ENCODE measurements at regions not wholly inside any gene's neighbourhood (a gene's known extent, or its start where the extent isn't known, plus 50 kb on each side); places are given as distances from the start of the nearest gene placed in this dataset.
"Not testable (repeated sequence)": the region's sequence is repeated elsewhere in the genome, so short reads cannot be mapped to it uniquely, and the experiment has no call there.

DNA sequence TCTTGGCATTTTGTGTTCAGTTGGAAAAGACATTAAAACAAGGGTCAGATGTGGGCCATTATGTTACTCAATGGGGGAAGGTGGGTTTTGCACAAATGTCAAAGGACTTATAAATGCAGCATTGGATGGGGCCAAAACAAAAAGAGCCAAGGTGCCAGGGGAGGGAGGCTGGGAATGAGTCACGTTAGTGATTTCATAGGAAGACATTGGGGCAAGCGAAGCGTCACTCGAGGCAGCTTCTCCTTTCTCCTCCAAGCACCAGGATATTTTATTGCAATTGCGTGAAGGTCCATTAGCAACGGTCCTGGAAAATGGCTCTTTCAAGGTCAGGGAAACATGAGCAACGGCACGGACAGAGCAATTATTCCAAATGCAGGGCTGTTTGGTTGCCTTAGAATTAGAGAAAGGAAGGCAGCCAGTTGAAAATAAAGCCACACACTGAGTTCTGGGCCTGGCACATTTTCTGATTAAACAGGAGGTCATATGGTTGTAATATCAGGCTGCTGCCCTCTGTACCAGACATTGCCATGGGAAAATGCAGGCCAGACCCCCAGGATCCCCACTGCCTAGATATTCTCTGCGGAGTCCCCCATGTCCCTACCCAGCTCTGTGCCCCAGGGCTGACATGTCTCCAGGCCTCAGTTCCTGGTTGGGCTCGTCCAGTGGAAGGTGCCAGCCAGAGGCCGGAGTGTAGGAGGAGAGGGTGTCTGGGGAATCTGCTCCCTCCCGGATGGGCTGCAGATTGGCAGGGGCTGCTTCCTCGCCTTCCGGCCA is 63.3 kb upstream of the NANOS1 start:
- no peak for DNase-seq (ENCODE audit: low read depth)

DNA sequence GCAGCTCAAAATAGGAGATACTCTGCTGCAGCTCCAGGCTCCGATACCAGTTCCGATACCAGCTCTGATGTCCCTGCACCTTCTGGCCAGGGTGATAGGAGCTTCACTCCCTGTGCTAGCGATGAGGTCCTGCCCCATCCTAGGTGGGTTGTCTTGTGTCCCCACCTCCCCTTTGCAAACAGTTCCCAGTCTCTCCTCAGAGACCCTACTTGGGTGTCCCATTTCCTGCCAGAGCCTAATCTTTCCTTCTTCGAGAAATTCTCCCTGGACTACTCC is 62.7 kb upstream of the NANOS1 start:
- no peak for DNase-seq (ENCODE audit: low read depth)

DNA sequence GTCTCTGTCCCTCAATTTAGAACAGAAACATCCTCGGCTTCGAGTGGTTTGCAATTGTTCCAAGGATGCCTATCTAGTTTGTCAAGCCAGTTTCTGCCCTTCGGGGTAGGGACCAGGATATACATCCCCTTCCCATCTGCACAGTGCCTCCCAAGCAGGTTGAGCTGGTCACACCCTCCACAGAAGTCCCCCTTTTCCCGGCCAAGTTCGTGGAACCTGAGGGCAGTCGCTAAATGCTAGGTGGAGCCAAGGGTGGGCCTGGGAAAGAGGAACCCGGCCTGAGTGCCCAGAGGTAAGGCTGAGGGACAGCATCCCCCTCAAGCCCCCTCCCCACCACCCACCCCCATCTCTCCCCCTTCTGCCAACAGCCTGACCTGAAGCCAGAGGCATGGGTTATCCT is 62.4 kb upstream of the NANOS1 start:
- no peak for DNase-seq (ENCODE audit: low read depth)

DNA sequence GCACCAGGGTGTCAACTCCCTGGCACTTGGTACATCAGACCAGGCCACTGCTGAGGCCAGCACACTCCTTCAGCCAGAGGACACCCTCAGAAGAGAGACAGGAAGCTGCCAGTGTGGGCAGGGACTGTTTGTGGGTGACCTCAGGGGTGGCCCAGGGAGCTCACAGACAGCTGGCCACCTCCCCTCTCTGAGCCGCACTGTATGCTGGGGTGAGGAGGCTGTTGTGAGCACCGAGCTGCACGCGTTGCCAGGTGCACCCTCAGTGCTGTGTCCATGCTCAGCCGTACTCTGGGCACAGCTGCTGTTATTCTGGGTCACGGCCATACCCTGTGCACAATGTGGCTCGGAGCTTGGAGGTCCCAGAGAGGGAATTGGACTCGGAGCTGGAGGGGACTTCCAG is 61.5 kb upstream of the NANOS1 start:
- DNase-seq (ENCODE audit: low read depth): no peak

DNA sequence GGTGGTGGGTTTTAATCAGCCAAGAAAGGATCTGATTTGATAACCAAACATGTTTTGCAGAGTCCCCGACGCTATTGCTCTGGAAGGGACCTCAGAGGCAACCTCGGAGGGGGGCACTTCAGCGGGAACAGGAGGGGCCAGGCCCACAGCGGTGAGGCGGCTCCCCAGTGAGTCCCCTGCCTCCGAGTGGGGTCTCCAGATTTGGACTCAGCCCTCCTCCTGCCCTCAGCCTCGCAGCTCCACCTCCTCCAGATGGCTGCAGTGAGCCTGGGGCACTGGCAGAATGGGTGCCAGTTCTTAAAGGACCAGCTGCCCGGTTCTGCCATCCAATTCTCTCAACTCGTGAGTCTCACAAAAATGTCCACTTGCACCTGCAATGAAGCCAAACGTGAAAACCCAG is 61.0 kb upstream of the NANOS1 start:
- DNase-seq (ENCODE audit: low read depth): no peak

DNA sequence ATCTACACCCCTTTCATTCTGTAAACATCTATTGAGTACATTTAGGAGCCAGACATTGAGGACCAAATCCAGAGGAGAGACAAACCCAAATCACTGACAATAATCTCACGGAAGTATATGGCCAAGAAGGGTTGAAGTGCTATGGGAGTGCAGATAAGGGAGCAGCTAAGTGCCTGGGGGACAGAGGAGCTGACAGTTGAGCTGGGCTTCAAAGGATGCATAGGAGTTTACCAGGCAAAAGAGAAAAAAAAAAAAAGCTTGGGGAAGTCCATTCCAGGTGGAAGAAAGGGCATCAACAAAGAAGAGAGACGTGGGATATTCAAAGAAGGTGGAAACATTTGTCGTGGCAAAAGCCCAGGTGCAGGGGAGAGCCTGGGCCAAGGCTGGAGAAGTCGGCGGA is 60.5 kb upstream of the NANOS1 start:
- no peak for DNase-seq (ENCODE audit: low read depth)

DNA sequence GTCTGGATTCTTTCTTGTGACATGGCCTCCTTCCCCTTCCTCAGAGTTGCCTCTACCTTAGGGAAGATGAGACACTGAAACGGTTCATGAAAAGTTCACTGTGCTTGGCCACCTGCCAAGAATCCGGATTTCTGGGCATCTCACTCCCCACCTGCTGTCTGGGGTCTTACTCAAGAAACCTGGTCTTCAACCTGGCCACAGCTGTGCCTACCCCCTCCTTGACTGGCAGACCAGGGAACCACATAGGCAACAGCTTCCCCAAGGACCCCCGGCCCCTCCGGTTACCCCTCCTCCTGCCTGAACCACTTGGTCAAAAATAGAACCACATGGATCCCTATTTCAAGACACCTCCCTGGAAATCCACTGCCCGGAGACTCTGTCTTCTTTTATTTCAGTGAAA is 58.7 kb upstream of the NANOS1 start:
- no peak for DNase-seq (ENCODE audit: low read depth)

DNA sequence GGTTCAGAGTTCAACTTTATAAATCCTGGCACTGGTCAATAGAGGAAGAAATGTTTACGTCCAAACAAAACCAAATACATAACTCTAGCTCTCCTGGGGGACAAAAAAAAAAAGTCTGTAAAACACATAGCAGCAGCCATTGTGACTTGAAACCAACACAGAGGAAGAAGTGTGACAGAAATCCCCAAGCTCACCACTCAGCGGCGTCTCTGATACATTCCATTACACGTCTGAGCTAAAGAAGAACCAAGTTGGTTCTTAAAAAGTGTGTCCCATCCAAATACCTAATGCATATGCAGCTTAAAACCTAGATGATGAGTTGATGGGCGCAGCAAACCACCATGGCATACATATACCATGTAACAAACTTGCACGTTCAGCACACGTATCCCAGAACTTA is 58.3 kb upstream of the NANOS1 start:
- DNase-seq (ENCODE audit: low read depth): no peak

DNA sequence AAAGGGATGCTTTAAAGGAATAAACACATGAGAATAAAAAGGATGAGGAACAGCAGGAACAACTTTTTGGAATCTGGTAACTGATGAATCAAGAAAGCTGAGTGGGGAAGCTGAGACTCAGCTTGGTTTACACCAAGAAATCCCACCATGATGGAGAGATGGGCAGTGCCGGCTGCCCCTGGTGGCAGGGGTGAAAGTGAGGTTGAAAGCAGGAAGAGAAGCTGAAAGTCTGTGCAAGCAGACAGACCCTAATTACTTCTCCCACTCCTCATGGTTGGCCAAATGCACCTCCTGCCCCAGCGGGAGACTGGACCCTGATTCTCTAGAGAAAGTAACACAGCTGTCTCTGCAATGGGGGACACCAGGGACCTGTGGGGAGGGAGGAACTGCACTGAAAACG is 57.6 kb upstream of the NANOS1 start:
- no peak for DNase-seq (ENCODE audit: low read depth)

DNA sequence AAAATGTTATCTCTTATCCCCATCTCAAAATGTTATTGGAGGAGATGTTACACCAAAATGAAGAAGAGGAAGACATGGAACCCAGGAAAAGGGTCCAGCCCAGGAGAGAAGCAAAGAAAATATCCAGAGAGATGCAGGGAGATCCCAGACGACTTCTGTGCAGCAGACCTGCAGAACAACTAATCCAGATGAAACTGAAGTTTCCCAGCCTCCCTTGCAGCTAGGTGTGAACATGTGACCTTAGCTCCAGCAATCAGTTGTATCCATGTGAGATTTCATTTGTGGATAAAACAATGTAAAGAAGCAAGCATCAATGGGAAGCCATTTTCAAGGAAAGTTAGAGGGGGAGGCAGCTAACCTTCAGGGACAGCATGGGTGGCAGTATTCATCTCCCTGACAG is 55.8 kb upstream of the NANOS1 start:
- no peak for DNase-seq (ENCODE audit: low read depth)

DNA sequence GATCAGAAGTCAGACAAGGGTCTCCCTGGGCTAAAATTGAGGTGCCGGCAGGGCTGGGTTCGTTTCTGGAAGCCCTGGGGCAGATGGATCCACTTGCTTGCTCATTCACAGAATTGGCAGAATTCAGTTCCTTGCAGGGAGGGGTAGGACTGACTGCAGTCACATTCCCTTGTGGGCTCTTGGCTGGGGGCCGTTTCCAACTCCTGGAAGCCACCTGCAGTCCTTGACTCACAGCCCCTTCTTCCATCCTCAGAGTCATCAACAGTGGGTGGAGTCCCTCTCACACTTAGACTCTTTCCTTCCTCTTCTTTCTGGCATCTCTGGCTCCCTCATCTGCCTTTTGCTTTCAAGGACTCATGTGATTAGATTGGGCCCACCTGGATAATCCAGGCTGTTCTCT is 54.6 kb upstream of the NANOS1 start:
- no peak for DNase-seq (ENCODE audit: low read depth)

DNA sequence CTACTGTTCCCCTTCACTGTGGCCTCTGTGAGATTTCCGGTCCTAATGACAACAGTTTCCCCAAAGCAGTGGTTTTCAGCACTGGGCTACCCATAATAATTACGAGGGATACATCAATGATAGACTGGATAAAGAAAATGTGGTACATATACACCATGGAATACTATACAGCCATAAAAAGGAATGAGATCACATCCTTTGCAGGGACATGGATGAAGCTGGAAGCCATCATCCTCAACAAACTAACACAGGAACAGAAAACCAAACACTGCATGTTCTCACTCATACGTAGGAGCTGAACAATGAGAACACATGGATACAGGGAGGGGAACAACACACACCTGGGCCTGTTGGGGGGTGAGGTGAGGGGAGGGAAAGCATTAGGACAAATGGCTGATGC is 53.3 kb upstream of the NANOS1 start:
- not testable (repeated sequence) for DNase-seq (ENCODE audit: low read depth)

DNA sequence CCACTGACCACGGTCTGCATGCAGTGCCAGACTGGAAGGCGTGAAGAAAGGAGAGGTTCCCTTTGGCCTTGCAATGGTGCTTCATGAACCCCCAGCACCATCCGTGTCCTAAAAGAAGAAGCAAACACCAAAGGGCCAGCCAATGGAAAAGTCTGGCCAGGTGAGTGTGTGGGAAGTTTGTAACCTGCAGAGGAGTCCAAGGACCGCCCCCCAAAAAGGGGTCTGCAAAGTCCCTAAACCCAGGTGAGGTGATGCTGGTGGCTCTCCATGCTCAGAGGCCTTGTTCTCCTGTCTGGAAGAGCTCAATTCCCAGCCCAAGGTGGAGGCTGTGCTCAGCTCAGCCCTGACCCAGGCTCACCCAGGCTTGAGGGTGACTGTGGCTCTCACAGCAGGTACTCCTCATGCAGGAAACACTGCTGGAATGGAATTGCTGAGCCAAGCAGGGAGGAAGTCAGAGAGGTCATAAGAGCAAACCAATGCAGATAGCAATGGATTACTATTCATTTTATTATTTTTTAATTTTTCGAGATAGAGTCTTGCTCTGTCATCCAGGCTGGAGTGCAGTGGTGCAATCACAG is 52.4 kb upstream of the NANOS1 start:
- DNase-seq (ENCODE audit: low read depth): no peak

DNA sequence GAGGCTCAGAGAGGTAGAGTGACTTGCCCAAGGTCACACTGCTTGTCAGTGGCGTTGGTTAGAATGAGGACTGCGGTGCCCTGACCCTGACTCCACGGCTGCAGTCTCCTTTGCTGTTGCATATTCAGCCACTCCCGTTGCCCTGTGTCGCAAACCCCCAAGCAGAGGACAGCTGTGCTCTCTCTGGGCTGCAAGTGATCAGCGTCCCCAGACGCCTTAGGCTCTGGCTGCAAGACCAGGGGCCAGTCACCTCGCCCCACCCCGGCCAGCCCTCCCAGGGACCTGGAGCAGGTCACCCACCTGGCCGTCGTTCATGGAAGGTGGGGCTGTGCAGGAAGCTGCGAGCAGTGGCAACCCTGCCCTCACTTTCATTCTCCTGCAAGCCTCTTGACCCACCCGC is 51.7 kb upstream of the NANOS1 start:
- no peak for DNase-seq (ENCODE audit: low read depth)

DNA sequence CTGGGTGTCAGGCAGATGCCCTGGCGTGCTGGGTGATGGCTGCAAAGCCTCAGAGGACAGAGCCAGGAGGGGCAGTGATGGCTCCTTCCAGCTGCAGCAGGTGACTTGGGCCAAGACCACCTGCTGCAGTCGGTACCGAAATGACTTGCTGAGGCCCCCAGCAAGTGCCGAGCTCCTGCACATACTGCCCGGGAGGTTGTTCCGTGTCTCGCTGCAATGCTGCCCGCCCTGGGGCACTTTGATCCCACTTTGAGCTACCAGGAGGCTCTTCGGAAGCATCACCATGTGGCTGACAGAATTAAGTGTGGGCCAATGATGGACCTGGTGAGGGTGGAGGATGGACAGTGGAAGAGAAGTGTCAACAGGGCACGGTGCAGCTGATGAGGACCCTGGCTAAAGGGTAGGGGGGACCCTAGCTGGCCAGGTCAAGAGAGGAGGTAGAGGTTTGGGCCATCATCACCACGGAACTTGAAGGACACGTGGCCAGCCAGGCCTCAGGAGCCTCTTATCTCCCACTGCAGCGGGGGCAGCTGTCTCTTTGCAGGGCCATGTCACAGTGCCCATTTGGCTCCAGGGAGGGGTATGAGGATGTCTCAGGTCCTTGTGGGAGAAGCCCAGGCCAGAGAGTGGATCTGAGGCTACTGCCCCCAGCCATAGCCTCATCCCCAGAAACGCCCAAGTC is 51.1 kb upstream of the NANOS1 start:
- no peak for DNase-seq (ENCODE audit: low read depth)

DNA sequence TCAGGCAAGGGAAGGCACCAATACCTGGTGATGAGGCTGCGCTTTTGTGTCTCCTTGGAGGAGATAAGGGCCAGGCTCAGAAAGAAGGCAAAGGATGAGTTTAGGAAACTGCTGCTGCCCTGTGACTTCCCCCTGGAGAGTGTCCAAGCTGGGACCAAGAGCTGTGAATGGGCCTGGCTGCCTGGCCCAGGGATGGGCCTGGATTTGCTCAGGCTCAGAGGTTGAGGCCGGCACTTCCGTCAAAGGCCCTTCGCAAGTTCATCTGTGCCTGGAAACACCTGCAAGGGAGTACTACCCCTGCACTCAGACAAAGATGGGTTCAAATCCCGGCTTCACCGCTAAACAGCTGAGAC is 50.5 kb upstream of the NANOS1 start:
- no peak for DNase-seq (ENCODE audit: low read depth)

DNA sequence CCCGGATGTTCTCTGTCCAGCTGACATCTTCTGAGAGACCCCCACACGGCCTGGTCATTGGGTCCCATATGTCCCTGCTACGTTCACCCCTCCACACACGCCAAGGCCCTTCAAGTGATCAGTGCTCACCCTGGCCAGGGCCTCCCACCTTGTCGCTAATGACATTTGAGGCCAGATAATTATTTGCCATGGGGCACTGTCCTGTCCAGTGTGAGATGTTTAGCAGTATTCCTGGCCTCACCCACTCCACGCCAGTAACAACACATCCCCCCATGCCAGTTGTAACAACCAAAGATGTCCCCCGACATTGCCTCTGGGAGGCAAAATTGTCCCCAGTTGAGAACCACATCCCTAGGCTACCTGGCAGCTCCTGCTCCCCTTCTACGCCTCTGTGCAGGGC is 49.9 kb upstream of the NANOS1 start:
- no peak for DNase-seq (ENCODE audit: low read depth)

Data from stimulated activated CD8-positive, alpha-beta memory T cell treated with anti-CD3 and anti-CD28 coated beads, Interleukin-12 subunit alpha, Interleukin-12 subunit beta, amount 100 ng/mL, for 4 hours (primary cell).